Activated CD8-positive, alpha-beta memory T cell treated with anti-CD3 and anti-CD28 coated beads for 4 hours (primary cell): ENCODE measurements at regions not wholly inside any gene's neighbourhood (a gene's known extent, or its start where the extent isn't known, plus 50 kb on each side); places are given as distances from the start of the nearest gene placed in this dataset.

Source experiments
- DNase-seq, 2 donors: peaks; one replicate each; pipeline ENCODE4 v3.0.0-alpha.2; 2020; ENCODE audit warnings: low read depth in 2 of 2

- no peak for DNase-seq
These were observed 72.8 kb upstream of the ARHGAP5 start for GRCh38 chr14:32004300-32004699.

DNA sequence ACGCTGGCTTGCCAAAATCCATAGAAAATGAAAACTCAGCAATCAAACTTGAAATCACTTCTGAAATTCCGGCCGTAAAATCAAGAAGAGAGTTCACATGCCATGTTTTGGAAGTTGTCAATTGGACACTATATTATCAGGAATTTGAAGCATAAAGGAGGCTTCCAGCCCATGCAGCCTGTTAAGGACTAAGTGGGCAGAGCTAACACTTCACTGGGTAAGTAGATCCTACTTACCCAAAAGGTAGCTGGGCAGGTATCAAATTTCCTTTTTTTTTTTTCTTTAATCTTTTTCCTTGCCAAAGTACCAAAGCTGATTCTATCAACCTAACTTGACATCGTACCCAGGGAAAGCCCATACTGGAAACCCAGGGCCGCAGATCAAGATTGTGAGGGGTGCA is 71.5 kb upstream of the ARHGAP5 start:
- no peak for DNase-seq

- DNase-seq, result no peak
These were observed 70.6 kb upstream of the ARHGAP5 start for GRCh38 chr14:32006263-32007110.

GRCh38 chr14:32007755-32008362 is 69.2 kb upstream of the ARHGAP5 start:
- DNase-seq, result no peak

DNA sequence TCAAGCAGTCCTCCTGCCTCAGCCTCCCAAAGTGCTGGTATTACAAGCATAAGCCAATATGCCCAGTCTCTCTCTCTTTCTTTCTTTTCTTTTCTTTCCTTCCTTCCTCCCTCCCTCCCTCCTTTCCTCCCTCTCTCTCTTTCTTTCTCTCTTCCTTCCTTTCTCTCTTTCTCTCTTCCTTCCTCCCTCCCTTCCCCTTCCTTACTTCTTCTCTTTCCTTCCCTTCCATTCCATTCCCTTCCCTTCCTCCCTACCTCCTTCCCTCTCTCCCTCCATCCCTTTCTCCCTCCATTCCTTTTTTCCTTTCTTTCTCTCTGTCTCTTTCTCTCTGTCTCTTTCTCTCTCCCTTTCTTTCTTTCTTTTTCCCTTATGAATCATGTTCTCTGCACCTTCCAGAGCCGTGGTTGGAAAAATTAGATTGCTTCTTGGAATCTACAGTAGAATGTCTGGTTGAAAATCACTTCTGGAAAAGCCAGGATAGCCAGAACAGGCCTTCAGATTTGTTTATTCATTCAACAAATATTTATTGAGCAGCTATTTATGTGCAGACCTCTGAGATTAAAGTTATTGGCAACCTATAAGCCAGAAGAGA is 68.4 kb upstream of the ARHGAP5 start:
- no peak for DNase-seq

DNA sequence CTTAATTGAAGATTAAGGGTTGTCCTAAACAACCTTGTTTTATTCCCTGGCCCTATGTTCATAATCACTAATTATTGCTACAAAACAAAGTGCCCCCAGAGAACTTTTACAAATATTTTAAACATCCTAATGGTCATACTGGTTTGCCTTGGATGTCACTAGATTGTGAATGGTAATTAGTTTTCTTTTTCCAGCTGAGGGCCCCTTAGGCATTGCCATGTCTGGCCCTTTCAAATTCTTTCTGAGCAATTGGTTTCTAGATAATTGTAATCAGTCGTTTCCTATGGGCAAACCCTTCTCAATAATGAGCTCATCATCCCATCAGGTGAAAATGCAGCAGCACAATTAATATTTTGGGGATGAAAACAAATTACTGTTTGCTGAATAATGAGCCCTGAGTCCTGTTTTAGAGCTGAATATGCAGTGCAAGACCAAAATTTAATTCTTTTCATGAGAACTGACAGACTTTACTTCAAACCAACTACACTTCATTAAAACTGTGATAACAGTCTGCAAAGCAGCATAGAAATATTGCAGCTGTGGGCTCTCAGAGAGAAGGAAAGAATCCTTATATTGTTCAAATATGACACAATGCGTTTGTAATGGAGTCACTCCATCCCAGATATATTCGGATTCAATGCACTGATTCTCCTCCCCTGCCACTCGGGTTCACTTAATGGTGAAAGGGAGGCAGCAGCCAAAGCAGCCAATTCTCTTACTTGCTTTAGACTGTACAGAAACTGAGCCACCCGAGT is 67.7 kb upstream of the ARHGAP5 start:
- no peak for DNase-seq

DNA sequence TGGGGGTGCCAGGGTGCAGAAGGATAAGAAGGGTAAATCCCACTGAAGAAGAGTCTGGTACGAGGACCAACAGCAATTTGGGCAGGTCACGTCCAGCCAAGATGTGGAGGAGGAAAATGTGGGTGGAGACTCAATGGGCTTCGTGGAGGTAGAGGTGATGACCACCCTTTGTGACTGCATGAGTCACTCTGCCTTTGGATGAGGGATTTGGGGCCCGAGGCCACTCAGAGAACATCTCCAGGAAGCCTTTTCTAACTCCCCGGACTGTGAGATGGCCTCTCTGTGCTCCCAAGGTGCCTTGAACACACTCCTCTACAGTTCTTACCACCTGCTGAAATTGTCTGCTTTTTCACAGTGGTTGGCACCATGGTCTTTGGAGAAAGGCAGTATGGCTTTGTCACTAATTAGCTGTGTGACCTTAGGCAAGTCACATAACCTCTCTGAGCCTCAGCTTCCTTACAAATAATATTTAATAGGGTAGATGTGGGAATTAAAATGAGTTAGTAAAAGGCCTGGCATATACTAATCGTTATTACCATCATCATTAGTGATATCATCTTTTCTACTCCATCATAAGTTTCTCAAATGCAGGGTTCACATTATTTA is 67.0 kb upstream of the ARHGAP5 start:
- no peak for DNase-seq

GRCh38 chr14:32010604-32011125 is 66.4 kb upstream of the ARHGAP5 start:
- no peak for DNase-seq

- no peak for DNase-seq
These were observed 65.9 kb upstream of the ARHGAP5 start for GRCh38 chr14:32011225-32011624.

GRCh38 chr14:32012062-32012461 is 65.0 kb upstream of the ARHGAP5 start:
- DNase-seq, result no peak

DNA sequence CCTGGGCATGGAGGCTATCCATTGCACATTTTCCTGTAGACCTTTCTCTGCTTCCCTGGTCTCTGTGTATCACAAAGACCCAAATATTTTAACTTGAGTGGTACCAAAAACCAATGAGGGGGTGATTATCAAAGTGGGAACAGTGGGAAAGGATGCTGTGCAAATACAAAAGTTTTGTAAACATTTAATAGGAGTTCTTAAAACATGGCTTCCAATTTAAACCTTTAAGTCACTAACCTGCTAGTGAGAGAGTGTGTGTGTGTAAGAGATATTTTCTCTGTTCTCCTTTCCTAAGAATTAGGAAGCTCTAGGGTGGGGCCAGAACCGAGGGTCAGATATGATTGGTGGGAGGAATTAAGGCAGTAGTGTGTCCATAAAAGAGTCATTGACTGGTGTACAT is 64.5 kb upstream of the ARHGAP5 start:
- DNase-seq, result no peak

GRCh38 chr14:32013083-32013482 is 64.0 kb upstream of the ARHGAP5 start:
- no peak for DNase-seq

DNA sequence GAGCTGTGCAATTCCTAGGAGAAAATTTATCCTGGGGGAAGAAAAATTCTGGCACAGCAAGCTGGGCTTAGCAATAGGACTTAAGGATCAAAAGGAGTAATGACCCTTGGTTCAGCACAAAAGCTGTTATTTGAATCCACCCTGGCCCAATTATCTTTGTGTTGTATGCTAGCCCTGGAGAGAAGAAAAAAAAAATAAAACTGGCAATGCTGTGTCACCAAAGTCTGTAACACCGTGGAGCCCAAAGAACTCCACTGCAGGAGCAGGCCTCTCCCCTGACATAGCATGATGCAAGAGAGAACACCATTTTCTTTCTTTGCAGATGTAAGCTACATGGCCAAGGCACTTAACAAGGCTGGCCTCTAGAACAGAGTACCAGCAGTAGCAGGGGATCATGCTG is 63.0 kb upstream of the ARHGAP5 start:
- no peak for DNase-seq

- DNase-seq, result no peak
These were observed 62.6 kb upstream of the ARHGAP5 start for GRCh38 chr14:32014498-32014897.

DNA sequence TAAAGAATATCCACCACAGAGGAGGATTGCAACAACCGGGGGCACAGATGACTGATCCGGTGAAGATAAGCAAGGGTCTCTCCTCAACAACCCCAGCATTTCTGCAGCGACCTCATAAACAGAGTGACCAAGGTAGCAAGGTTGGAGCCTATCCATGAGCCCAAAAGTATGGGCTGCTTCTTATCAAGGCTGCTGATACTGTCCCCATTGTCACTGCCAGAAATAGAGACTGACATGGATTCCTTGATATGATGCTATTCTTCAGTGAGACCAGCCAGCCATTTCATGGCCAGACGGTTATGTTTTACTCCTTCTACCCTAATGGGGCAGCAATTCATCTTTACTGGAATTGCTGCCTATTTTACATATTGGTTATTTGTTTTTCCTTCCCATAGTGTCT is 61.9 kb upstream of the ARHGAP5 start:
- DNase-seq, result no peak

DNA sequence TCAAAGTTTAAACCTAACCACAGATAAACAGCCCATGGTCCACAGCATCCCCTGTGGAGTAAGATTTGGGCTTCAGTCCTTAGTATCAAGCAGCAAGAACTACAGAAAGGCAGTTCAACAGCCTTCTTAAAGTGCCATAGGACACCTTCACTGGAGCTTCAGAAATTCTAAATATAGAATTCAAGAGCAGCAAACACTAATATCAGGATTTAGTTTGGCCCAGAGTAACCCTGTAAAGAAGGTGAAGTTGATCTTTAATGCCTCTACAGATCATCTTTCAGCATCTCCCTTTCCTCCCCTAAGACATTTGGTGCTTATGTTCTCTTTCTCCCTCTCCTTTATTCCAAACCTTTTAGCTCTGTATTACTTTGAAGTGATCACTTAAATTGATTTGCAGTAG is 59.5 kb upstream of the ARHGAP5 start:
- DNase-seq, result no peak

GRCh38 chr14:32018391-32019092 is 58.6 kb upstream of the ARHGAP5 start:
- DNase-seq, result no peak

GRCh38 chr14:32019276-32019675 is 57.8 kb upstream of the ARHGAP5 start:
- no peak for DNase-seq

GRCh38 chr14:32020882-32021281 is 56.2 kb upstream of the ARHGAP5 start:
- no peak for DNase-seq

- no peak for DNase-seq
These were observed 55.8 kb upstream of the ARHGAP5 start for GRCh38 chr14:32021341-32021740.

DNA sequence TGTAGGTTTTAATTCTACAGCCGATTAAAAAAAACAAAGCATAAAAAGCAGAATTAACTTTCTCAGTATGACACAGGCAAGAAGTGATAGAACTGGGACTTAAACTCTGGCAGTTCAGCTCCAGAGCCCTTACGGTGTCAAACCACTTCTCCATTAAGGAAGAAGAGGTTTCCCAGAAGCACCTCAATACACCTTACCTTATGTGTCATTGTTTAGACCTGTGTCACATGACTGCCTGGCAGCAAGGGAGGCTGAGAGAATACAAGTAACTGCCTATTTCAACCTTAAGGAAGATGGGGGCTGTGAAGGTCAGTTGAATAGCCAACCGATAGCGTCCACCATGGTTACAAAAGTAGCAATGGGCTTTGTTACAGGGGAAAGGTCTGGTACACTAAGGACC is 54.6 kb upstream of the ARHGAP5 start:
- no peak for DNase-seq
